GM13976 (cell line): ENCODE measurements at regions not wholly inside any gene's neighbourhood (a gene's known extent, or its start where the extent isn't known, plus 50 kb on each side); places are given as distances from the start of the nearest gene placed in this dataset.

Experiments used
- DNase-seq: peaks from one replicate; pipeline ENCODE4 v3.0.0; 2012; ENCODE audit warnings: low spot score
- CTCF ChIP-seq: IDR thresholded peaks from 2 replicates; pipeline ENCODE4 v1.5.1; 2012; ENCODE audit warnings: borderline replicate concordance, mild to moderate bottlenecking; ENCODE audit not compliant: insufficient read depth; ENCODE audit errors: extremely low read depth, missing control alignments, control extremely low read depth
- in situ Hi-C: fragments of 300-500 bp; cut with MboI; formaldehyde crosslinking; loops from one replicate; pipeline ENCODE4 v1.12.0; 2022; ENCODE audit warnings: low sequenced_read_pairs, mixed read lengths, inconsistent platforms; ENCODE audit not compliant: unreplicated experiment

DNA sequence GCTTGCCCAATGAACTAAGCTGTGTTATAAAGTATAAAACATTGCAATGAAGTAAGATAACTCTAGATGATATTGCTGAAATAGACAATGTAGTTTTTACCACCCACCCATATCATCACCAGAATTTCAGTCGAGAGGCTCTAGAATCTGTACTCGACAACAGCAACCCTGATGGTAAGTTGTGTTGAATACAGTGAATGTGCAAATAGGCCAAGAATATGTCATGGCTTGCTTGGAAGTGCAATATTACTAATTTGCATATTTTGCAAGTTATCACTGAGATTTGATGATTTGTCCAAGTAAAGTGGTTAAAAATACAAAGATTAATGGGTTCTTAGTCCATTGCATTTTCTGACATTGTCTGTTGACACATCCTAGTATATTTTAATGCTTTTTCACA, 90.6 kb upstream of the TUSC7 start:
- no peak for DNase-seq
- in situ Hi-C loops = no loop called here
- TF ChIP-seq CTCF = no peak

DNA sequence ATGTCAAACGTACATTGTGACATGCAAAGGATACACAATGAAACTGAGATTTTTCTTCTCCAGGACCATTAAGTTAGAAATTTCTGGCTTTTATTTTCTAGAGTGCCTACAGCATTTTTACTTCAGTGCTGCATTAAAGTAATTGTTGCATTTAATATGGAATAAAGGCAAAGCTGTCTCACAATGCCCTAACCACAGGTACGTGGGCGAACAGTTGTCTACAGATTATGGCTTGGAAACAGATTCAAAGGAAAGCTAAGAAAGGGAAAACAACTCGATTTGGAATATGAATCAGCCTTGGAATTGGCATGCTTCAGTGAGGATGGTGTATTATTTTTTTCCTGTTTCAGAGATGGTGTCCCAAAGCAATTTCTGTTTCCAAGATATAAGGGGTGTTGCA, 79.1 kb upstream of the TUSC7 start:
- DNase-seq = no peak
- no peak for TF ChIP-seq CTCF
- in situ Hi-C loops = no loop called here

DNA sequence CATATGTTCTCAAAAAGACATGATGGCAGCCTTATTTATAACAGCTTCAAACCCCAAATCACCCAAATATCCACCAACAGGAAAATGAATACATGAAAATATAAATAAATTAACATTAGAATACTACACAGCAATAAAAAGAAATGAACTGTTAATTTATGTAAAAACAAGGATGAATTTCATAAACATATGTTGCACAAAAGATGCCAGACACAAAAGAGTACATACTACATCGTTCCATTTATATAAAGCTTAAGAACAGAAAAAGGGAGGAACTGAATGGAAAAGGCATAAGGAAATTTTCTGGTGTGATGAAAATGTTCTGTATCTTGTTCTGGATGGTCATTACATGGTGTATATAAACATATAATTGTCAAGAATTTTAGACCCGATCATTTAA, 69.9 kb upstream of the TUSC7 start:
- no peak for DNase-seq
- in situ Hi-C loops = no loop called here
- no peak for TF ChIP-seq CTCF

- no peak for DNase-seq
- TF ChIP-seq CTCF = no peak
- in situ Hi-C loops = no loop called here
These were observed 69.5 kb upstream of the TUSC7 start for GRCh38 chr3:116640109-116640508.

DNA sequence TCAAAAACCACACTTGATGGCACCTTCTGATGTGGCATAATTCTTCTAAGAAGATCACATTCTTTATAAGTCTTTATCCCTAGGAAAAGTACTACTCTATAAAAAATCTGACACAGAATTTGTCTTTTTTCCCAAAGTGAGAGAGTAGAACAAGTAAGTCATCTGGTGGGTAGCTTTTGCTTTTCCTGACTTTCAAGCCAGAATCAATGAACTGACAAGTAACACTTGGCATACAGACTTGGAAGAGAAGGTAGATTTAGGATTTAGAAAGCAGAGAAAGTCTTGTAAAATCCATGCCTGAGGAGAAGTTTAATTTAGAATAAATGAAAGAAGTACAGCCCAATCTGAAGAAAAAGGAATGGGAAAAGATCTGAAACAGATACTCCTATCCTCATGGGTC, 66.6 kb upstream of the TUSC7 start:
- no peak for TF ChIP-seq CTCF
- DNase-seq = no peak
- in situ Hi-C loops = no loop called here

GRCh38 chr3:116647996-116648395, 61.6 kb upstream of the TUSC7 start:
- DNase-seq = no peak
- no peak for TF ChIP-seq CTCF
- in situ Hi-C loops = no loop called here
